ENCODE measurements at regions not wholly inside any gene's neighbourhood (a gene's known extent, or its start where the extent isn't known, plus 50 kb on each side); places are given as distances from the start of the nearest gene placed in this dataset.
"Not testable (repeated sequence)": the region's sequence is repeated elsewhere in the genome, so short reads cannot be mapped to it uniquely, and the experiment has no call there.

DNA sequence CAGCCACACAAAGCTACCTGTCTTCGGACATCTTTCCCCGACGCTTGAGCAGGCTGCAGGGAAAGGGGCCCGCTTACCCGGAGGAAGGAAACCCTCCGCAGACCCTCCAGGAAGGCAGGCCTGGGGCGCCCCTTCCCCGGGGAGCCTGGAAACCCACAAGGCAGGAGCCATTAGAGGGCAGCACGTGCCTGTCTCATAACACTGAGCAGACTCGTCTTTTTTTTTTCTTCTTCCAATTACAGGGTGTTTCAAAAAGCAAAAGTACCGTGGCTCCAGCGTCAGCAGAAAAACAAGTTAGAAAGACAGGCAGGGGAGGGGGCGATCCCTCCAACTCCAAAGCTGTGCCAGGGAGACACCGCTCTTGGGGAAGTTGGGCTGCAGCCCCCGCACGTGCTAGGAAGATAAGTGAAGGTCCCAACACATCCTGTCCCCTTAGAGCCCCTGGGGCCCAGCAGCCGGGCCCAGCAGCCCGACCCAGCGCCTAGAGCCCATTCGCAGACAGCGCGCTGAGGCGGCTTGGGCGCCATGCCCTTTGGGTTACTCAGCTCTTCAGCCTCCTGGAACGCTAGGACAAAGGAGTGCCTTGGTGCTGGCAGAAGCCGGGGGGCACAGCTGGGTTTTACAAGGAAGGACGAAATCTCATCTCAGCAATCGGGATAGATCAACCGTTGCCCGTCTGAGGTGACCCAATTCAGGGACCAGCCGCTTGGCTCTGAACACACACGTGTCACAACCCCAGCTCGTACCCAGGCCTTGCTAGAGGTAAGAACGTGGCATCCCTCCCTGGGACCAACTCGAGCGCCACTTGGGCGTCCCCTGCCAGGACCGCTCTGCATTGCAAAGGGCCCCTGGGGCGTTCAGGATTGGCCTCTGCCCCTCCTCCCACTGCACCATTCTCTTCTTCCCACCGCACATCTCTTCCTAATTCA, 136.3 kb downstream of the LY86 start:
- DNase-seq (ENCODE audit: low read depth) = peak; percentile 74

DNA sequence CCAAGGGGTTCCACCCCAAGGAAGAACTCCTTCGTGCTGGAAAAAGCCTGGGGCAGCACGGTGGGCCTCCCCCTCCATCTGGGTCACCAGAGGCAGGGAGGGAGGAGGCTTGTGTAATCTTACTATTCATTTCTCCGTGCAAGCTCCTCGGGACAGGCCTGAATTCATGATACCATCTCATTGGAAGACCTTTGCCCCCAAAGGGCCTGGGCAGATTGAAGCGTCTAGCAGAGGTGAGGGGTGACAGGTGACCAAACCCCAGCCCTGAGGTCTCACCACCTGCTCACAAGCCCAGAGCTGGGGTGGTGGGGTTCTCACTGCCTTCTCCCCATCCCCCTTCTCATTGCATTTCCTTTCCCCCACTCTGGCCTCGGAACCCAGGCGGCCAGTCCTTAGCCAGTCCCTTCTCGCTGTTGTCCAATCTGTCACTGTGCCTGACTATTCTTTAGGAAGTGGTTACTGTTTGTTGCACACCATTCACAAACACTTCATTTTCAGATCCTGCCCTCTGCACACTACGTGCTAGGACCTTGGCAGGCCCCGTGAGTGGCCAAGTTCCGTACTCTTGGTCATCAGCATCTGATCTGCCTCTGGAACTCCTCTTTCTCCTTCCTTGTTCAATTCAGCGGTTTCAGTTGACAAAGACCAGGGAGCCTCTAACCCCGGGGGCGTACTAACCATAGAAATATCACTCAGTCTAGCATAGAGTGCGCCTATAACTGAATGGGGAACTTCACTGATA, 137.1 kb downstream of the LY86 start:
- no peak for DNase-seq (ENCODE audit: low read depth)

DNA sequence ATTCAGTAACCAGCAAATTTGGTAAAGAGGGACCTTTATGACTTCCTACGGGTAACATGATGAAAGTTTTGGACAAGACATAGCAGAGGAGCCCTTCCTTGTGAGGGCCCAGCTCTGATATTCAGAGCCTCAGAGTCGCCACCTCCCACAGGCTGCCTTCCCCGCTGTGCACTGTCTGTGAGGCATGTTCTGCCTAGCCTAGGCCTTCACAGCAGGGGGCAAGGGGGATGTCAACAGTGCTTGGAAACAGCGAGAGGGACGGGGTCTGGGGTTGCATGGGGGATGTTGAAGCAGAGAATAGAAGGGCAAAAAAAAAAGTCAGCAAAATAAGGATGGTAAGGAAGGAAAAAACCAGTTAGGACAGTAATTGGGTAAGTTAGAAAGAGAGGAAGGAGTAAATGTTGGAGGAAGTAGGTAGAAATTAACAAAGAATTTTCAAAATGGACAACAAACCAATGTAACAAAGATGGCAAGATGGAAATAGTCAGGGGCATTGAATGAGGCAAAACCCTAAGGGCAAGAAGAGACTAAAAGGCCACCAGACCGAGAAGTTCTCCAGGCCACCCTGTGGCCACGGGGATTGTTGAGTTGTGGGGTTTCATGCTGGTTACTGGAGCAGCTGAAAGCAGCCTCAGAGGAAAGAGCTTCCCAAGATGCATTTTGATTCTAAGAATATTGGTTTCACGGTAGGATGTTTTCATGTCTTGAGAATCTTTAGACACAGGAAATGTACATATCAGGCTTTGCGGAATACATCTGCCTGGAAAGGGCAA, 139.8 kb downstream of the LY86 start:
- DNase-seq (ENCODE audit: low read depth) = no peak

- no peak for DNase-seq (ENCODE audit: low read depth)
Observed at GRCh38 chr6:6729971-6730370, 141.5 kb downstream of the LY86 start.

GRCh38 chr6:6730831-6731230, 142.3 kb downstream of the LY86 start:
- DNase-seq (ENCODE audit: low read depth) = peak; percentile 86

- DNase-seq (ENCODE audit: low read depth) = peak; percentile 20
Observed at GRCh38 chr6:6734479-6735465, 146.3 kb downstream of the LY86 start.

DNA sequence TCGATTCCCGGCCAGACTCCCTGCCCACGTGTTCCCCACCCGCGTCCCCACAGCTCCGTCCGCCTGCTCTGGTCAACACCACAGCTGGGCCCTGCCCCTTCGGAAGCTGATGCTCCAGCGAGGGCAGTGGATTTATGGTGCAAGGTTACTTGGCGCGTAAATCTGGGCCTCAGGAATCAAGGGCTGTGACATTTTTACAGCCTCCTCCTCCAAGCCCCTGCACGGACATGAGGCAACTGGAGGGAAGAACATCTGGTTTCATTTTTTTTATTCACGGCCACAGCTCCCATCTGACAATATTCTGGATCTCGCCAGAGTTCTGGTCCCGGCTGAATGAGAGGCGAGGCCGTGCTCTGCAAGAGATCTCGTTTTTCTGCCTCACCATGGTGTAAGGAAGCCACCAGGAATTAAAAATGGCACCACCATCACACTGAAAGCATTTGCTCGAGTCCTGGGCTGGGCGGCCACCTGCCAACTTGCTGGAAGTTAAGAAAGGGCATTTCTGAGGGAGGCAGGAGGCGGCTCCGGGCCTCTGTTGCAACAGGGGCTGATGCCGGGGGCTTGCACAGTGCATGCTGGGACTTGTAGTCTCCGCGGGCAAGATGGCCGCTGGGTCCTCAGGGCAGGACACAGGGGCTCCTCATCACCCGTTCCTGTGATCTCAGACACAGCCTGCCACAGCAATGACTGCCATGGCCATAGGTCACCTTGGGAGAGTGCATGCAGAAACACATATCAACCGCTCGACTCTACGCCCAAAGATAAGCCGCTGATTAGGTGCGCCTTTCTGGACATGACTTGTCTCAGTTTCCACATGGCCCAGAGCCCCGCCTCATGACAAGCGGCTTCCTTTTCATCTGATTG, 148.5 kb downstream of the LY86 start:
- DNase-seq (ENCODE audit: low read depth) = no peak

- no peak for DNase-seq (ENCODE audit: low read depth)
Observed at GRCh38 chr6:6737671-6738070, 149.2 kb downstream of the LY86 start.

- DNase-seq (ENCODE audit: low read depth) = no peak
Observed at GRCh38 chr6:6738108-6738507, 149.6 kb downstream of the LY86 start.

DNA sequence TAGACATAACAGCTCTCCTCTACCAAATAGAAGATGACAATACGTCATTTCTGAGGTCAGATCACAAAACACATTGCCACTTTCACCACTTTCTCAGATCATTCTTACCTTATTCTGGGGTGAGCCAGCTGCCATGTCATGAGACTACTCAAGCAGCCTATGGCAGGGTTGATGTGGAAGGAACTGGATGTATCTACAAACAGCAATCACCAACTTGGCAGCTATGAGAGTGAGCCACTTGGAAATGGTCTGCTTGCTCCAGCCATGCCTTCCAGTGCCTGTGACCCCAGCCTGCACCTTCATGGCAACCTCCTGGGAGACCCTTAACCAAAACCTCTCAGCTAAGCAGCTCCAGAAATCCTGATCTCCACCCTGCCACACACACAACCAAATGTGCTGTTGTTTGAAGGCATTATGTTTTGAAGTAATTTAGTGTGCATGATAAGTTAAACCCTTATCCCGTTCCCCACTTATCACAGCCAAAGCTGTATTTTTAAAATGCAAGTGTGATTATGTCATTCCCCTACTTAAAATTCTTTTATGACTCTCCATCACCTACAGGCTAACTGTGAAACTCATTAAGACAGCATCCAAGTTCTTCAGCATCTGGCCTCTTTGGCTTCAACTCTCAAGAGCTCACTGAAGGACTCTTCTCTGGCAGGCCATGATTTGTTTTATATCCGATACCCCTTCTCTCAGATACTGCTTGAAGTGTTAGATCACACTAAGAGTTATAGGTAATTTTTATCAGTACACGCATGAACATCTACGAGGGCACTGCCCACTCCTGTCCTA, 150.6 kb downstream of the LY86 start:
- DNase-seq (ENCODE audit: low read depth) = no peak

DNA sequence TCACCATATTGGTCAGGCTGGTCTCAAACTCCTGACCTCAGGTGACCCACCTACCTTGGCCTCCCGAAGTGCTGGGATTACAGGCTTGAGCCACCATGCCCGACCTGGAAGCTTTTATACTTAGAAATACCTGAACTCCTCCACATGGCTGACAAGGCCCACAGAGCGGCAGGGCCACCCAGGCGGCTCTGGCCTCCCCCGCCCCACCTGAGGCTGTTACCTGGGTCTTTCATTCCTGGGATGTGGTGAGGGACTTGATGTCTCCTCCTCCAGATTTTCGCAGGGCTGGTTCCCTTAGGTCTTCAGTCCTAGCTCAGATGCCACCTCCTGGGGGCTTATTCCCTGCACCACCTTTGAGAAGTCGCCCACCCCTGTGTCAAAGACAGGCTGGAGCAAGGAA, 152.1 kb downstream of the LY86 start:
- DNase-seq (ENCODE audit: low read depth) = no peak

DNA sequence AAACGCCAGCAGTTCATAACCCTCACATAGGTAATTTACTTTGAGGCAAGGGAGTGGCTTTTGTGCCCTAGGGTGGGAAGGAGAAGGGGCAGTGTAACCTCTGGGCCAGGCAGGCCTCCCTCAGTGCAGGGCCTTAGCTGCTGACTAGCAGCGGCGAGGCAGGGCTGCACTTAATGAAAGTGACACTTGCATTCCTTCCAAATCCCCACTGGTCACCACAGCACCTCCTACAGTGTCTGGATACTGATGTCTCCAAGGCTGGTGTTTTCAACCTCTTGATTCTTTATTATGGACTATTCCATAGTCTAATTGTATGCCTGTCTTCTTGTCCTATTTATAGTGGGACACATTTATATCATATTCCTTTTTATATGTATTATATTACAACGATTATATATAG, 152.7 kb downstream of the LY86 start:
- no peak for DNase-seq (ENCODE audit: low read depth)

DNA sequence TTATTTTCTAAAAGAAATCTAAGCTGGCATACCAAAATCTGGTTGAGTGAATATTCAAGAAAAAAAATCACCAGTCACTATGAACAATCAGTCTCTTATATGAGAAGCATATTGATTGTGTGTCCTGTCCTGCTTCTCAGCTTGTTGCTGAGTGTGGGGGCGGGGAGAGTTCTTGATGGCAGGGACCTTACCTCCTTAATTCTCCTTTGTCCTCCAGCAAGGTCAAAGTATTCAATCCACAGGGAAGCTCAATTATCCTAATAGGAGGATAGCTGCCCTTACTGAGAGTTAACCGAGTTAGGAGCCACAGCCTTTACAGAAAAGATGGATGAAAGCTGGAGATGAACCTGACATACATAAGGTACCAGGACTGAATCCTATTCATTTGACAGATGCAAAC, 154.0 kb downstream of the LY86 start:
- no peak for DNase-seq (ENCODE audit: low read depth)

DNA sequence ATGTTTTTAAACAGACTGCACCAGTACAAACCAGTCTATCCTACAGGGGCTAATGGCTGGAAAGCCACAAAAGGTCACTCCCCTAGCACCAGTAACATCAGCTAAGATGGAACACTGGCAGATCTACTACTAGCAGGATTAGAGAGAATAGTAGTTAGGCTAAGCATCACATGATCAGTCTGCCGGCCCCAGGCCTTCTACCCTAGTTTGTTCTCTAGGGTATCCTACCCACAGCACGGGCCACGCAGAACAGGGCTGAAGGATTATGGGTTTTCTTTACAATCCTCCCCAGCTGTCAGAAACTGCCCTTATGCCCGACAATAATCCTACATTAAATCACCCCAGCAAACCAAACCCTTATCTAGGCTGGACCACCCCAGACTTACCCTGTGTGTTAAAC, 156.0 kb downstream of the LY86 start:
- no peak for DNase-seq (ENCODE audit: low read depth)

GRCh38 chr6:6745637-6746332, 157.3 kb downstream of the LY86 start:
- not testable (repeated sequence) for DNase-seq (ENCODE audit: low read depth)

DNA sequence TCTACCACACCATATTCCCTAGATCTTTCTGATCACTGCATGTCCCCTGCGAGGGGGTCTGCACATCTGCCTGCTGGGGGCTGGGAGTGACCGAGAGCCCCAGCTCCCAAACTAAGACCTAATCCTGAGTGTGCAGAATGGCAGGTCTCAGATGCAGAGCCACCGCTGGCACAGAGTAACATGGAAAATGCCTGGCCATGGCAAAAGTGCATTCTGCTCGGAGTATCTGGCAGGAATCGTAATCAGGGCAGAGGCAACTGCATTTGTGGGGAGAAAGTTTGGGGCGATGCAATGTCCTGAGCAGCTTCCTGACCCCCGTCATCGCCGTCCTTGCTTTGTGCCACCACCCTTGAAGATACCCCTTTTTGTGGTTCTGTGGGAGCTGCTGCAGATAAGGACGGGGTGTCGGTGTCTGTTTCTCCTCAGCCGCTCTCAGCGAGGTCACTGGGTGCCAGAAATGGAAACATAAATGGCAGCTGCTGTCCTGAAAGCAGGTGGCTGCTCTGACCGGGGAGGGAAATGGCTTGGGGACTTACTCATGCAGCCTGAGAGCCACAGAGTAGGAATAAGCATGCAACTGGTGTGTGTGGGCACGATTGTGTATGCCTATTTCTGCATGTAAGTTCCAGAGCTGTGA, 157.9 kb downstream of the LY86 start:
- DNase-seq (ENCODE audit: low read depth) = peak; percentile 16

DNA sequence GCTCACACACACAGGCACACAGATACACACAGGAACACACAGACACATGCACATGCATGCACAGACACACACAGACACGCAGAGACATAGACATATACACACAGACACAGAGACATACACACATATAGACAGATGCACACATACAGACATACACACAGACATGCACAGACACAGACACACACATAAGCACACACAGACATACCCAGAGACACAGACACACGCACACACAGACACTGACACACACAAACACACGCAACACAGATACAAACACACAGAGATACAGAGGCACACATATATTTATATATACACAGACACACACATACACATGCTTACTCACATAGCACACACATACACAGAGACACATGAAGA, 158.4 kb downstream of the LY86 start:
- no peak for DNase-seq (ENCODE audit: low read depth)

DNA sequence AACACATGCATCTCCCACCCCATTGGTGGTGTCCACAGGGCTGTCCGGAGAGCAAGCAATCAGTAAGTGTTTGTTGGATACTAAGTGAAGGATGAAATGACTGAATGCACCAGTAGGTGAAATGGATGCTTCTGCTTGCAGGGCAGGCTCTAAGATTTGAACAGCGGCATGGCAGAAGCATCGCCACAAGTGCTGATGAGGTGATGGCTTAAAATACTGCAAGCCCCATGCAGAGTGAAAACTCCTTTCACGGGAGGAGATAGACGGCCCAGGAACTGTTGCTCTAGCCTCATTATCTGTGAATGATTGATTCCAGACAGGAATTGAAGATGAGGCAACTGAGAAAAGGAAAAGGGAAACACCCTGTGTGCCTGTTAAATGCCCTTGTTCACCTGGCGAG, 158.9 kb downstream of the LY86 start:
- DNase-seq (ENCODE audit: low read depth) = no peak
